ENCODE measurements at regions not wholly inside any gene's neighbourhood (a gene's known extent, or its start where the extent isn't known, plus 50 kb on each side); places are given as distances from the start of the nearest gene placed in this dataset.

DNA sequence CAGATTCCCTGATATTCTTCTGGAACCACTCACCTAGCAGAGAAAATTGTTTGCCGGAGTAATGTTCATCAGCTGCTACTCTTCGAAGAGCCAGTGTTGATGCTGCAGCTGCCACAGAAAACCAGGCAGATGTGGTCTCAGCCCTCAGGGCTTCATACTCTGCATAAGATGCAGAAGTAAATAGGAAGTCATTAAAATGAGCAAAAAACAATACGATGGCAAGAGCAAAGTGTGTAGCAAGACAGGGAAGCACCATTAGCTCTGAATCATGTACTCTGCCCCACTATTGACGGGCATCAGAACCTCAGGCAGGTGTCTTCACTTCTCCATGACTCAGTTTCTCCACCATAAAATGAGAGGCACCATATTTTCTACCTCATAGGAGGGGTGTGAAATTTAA lies 991.6 kb upstream of the TMEM132C start:
- TF ChIP-seq, protein P1, sequence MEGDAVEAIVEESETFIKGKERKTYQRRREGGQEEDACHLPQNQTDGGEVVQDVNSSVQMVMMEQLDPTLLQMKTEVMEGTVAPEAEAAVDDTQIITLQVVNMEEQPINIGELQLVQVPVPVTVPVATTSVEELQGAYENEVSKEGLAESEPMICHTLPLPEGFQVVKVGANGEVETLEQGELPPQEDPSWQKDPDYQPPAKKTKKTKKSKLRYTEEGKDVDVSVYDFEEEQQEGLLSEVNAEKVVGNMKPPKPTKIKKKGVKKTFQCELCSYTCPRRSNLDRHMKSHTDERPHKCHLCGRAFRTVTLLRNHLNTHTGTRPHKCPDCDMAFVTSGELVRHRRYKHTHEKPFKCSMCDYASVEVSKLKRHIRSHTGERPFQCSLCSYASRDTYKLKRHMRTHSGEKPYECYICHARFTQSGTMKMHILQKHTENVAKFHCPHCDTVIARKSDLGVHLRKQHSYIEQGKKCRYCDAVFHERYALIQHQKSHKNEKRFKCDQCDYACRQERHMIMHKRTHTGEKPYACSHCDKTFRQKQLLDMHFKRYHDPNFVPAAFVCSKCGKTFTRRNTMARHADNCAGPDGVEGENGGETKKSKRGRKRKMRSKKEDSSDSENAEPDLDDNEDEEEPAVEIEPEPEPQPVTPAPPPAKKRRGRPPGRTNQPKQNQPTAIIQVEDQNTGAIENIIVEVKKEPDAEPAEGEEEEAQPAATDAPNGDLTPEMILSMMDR (conservative IDR thresholded peaks at IDR 0.05), result no peak
- no peak overlapping the region for H3K27ac ChIP-seq

DNA sequence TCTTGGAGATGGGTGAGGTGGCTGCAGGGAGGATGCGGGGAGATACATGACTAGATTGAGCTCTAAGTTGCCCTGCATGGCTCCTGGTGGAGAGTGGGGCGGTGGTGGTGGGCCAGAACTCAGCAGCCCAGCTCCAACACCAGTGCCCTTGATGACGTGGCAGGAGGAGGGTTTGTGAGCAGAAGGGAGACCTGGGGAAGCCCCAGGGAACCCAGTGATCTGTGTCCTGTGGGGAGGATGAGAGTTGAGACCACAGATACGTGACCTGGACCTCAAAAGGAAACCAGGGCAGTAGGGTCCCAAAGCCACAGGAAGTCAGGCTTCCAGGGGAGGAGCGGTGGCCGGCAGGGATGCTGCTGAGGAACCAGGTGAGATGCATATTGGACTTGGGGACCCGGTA lies 989.1 kb upstream of the TMEM132C start:
- H3K27ac ChIP-seq, result no peak overlapping the region
- TF ChIP-seq, protein P1 (conservative IDR thresholded peaks at IDR 0.05), result no peak

DNA sequence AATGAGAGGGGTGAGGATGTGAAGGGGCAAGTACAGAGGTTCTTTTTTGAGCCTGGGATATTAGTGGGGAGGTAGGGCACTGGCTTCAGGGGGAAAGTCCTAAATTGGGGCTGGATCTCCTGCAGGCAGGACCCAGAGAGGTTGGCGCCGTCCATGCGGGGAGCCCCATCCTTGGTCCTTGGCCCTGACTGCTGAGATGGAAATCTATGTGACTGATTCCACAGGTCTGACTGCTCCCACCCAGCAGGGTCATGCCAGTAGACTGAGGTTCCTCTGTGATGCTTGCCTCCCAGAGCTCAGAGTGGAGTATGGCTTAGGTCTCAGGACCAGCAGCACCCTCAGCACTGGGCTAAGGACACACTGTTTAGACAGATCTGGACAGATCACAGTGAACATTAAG lies 988.6 kb upstream of the TMEM132C start:
- TF ChIP-seq, protein P1 (conservative IDR thresholded peaks at IDR 0.05), result no peak
- H3K27ac ChIP-seq, result no peak overlapping the region

DNA sequence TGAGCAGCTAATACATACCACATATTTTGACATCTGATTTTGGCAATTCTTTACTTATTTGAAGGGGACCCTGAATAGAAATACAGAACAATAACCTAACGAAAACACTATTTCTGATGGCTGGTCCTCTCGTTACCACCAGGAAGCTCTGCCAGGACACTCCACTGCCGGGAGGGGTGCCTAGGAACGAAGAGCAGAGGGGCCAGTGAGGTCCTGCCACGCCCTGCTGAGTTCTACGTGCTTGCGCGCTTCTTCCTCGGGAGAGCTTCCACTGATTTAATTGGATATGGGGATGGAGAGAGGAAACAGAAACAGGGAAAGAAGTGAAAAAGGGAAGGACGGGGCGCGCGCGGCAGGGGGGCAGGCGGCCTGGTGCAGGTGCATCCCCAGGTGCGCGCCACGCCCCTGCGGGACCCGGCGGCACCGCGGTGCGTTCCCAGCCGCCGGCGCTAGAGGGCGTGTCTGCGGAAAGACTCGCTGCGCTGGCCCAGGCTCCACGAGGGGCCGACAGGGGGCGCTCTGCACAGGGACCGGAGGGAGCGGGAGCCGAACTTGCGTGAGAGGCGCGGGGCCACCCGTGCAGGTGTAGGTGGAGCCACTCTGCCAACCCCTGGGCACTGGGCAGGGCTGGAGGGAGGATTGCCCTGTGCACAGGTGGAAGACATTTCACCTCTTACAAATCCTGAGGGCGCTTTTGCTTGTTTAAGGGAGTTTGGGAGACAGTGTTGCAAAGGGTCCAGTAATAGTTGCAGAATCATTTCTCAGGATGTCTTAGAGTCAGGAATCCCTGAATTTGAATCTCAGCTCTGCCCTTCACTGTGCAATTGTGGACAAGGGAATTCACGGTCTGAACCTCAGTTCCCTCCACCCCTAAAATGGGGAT lies 986.3 kb upstream of the TMEM132C start:
- H3K27ac ChIP-seq, result no peak overlapping the region
- TF ChIP-seq, protein P1 (conservative IDR thresholded peaks at IDR 0.05), result no peak

DNA sequence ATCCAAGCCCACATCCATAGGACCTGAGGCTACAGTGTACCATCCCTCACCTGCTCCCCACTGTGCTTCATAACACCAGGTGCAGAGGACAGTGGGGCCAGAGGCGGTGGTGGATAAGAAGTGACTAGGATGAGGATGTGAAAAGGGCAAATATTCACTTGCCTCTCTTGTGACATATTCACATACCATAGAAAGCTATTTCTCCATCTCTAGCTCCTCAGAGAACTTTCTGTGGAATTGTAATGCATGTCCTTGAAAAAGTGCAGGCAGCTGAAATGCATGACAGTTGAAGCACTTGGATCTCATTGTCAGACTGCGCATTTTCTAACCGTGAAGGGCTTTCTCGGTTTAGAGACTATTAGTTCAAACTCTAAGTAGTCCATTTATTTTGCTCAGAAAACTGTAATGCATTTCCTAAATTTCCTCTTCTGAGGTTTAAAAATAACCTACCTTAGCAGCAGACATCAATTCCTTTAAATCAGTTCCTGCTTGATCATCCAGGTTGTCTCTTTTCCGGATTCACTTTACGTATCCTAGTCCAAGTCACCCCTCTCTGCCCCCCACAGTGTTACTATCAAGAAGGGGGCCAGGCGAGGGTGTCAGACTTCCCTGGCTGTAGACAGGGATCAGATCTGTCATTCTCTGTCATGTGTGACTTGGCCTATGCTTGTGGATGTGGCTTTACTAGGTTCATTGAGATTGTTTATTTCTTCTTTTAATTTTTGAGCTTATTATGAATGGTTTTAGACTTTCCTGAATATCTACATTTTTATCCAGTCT lies 984.0 kb upstream of the TMEM132C start:
- TF ChIP-seq, protein P1 (conservative IDR thresholded peaks at IDR 0.05), result no peak
- no peak overlapping the region for H3K27ac ChIP-seq

DNA sequence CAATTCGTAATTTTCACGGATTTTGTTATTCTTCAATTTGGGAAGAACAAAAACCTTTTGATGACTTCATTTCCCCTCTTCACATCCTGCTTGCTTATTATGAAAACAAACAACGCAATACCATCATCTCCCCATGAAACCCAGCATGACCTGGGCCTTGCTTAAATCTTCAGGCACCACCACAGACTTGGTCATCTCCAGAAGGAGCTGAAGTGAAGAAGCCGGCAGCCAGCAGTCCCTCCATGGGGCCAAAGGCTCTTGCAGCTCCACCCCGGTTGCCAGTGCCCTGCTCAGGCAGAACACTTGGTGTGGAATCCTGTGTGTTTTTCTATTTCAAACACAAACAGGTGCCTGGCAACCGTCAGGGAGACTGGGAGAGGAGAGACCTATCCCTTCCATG lies 982.9 kb upstream of the TMEM132C start:
- H3K27ac ChIP-seq, result no peak overlapping the region
- TF ChIP-seq, protein P1 (conservative IDR thresholded peaks at IDR 0.05), result no peak

DNA sequence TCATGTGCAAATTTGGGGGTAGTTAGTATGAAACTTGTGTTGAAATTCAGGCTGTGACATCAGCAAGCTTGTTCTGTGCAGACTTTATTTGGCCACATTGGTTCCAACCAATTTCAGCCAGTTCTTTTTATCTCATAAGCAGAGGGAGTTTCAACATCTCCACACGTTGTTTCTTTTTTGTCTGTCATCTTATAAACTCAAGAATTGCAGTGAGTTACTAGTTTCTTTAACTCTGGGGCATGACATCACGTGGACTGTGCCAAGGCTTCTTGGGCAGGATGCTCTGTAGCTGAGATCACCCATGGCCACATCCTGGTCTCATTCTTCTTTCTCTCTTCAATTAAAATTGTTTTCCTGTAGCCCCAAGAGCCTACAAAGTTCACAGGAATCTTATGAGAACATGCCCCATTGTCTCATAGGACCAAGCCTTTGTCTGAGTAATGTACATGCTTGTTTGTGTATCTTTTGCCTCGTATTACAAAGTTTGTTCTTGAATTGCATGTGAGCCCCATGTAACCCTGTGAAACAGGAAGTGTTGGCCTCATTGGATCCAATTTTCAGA lies 982.0 kb upstream of the TMEM132C start:
- H3K27ac ChIP-seq, result no peak overlapping the region
- TF ChIP-seq, protein P1 (conservative IDR thresholded peaks at IDR 0.05), result no peak

Data from VCaP (cell line).